A549 (cell line): ENCODE measurements at regions not wholly inside any gene's neighbourhood (a gene's known extent, or its start where the extent isn't known, plus 50 kb on each side); places are given as distances from the start of the nearest gene placed in this dataset.

Source experiments
- ATAC-seq, 2 experiments: fragments of 200-7000 bp in 1 of 2; fragments of >200 bp in 1 of 2; cut with Nextera tagmentation in 1 of 2; cut with Tn5 transposase in 1 of 2; 3 replicates each; pipeline versions ENCODE4 v1.8.0 to v1.9.1; 2018 to 2020; ENCODE audit warnings: mild to moderate bottlenecking in 1 of 2, moderate library complexity in 1 of 2
- CTCF ChIA-PET: fragments of 300-600 bp; sonication (Branson Sonifier 250); formaldehyde crosslinking; extraction: SDS; loops from one replicate; lab custom pipeline; 2021; ENCODE audit warnings: antibody characterized with exemption, inconsistent platforms; lab: Yijun Ruan, JAX
- POLR2A ChIA-PET: fragments of 350-600 bp; formaldehyde crosslinking; extraction: SDS; loops from one replicate; lab custom pipeline; 2021; ENCODE audit warnings: antibody characterized with exemption, inconsistent platforms; lab: Yijun Ruan, JAX
- DNase-seq, 2 experiments: peaks; one replicate each; pipeline versions ENCODE4 v3.0.0 to v3.0.0-alpha.2; 2011 to 2016; ENCODE audit warnings: low read depth in 1 of 2, low spot score in 1 of 2
- FAIRE-seq: peaks from 2 replicates; lab custom pipeline; 2011; peaks lifted over from hg19 to GRCh38; lab: Jason Lieb, UNC
- H3K27ac ChIP-seq, 2 experiments: fragments of >200 bp; sonication (Bioruptor Twin); formaldehyde crosslinking; 3 replicates each; pipeline ENCODE4 v1.5.1; 2016 to 2017
- H3K4me1 ChIP-seq: fragments of >200 bp; sonication (Bioruptor Twin); formaldehyde crosslinking; 3 replicates; pipeline ENCODE4 v1.6.1; 2016
- H3K4me2 ChIP-seq: fragments of >200 bp; sonication (Bioruptor Twin); formaldehyde crosslinking; 3 replicates; pipeline ENCODE4 v1.6.1; 2016
- H3K4me3 ChIP-seq: fragments of >200 bp; sonication (Bioruptor Twin); formaldehyde crosslinking; 3 replicates; pipeline ENCODE4 v1.5.1; 2016
- H3K9me3 ChIP-seq: fragments of >200 bp; sonication (Bioruptor Twin); formaldehyde crosslinking; 3 replicates; pipeline ENCODE4 v1.6.1; 2016
- BCL3 ChIP-seq: fragments of >200 bp; sonication (Bioruptor Twin); formaldehyde crosslinking; IDR thresholded peaks from 3 replicates; pipeline ENCODE4 v1.6.1; 2016
- CHD2 ChIP-seq: fragments of 150-350 bp; IDR thresholded peaks from 2 replicates; pipeline ENCODE4 v1.6.1; 2014; ENCODE audit warnings: low read length; ENCODE audit not compliant: partially characterized antibody
- EP300 ChIP-seq, 2 experiments: fragments of >200 bp; sonication (Bioruptor Twin); formaldehyde crosslinking; IDR thresholded peaks; 2 replicates in 1 of 2; 3 replicates in 1 of 2; pipeline ENCODE4 v1.6.1; 2016 to 2017
- ESRRA ChIP-seq: fragments of 150-350 bp; IDR thresholded peaks from 2 replicates; pipeline ENCODE4 v1.6.1; 2014; ENCODE audit warnings: mild to moderate bottlenecking, low read length, borderline replicate concordance
- FOSB ChIP-seq: fragments of 250-450 bp; sonication (Bioruptor Pico); IDR thresholded peaks from 2 replicates; pipeline ENCODE4 v1.5.0; 2020; ENCODE audit warnings: mild to moderate bottlenecking, moderate library complexity
- KDM5A ChIP-seq: fragments of 200-600 bp; sonication (generic); IDR thresholded peaks from 2 replicates; pipeline ENCODE4 v1.6.1; 2016; ENCODE audit warnings: antibody characterized with exemption, mild to moderate bottlenecking
- MYC ChIP-seq: IDR thresholded peaks from 2 replicates; pipeline ENCODE4 v1.6.1; 2012; ENCODE audit warnings: mild to moderate bottlenecking, inconsistent platforms, low read length, improper control_type of control experiment, borderline replicate concordance
- POLR2A ChIP-seq: IDR thresholded peaks from 2 replicates; pipeline ENCODE4 v1.6.1; 2012; ENCODE audit warnings: mild to moderate bottlenecking, low read length
- POLR2AphosphoS2 ChIP-seq: conservative IDR thresholded peaks from 2 replicates; pipeline ENCODE4 v1.6.1; 2012; ENCODE audit warnings: low read length, improper control_type of control experiment, inconsistent platforms
- RAD21 ChIP-seq, 2 experiments: fragments of >200 bp in 1 of 2; sonication (Bioruptor Twin) in 1 of 2; formaldehyde crosslinking in 1 of 2; IDR thresholded peaks in 1 of 2; conservative IDR thresholded peaks in 1 of 2; 2 replicates in 1 of 2; 3 replicates in 1 of 2; pipeline ENCODE4 v1.6.1; 2012 to 2018; ENCODE audit warnings: inconsistent platforms in 1 of 2
- REST ChIP-seq: fragments of 200-600 bp; sonication (generic); IDR thresholded peaks from 2 replicates; pipeline ENCODE4 v1.6.1; 2016; ENCODE audit warnings: antibody characterized with exemption, mild to moderate bottlenecking, moderate library complexity
- RNF2 ChIP-seq: fragments of 200-600 bp; sonication (generic); IDR thresholded peaks from 2 replicates; pipeline ENCODE4 v1.6.1; 2016; ENCODE audit warnings: low read depth, mild to moderate bottlenecking, antibody characterized with exemption, moderate library complexity, borderline replicate concordance
- ZNF302 ChIP-seq: fragments of 250-450 bp; sonication (Bioruptor Pico); IDR thresholded peaks from 2 replicates; pipeline ENCODE4 v1.9.0; 2021; ENCODE audit warnings: inconsistent platforms, mild to moderate bottlenecking, moderate library complexity
- ZSCAN20 ChIP-seq: fragments of 250-450 bp; sonication (Bioruptor Pico); IDR thresholded peaks from 2 replicates; pipeline ENCODE4 v1.8.0; 2022; ENCODE audit warnings: mild to moderate bottlenecking, moderate library complexity
- WGBS: methylation state at CpG from one replicate; pipeline ENCODE4 v1.1.6; 2017; ENCODE audit errors: missing lambda C conversion rate; 5-methylcytosine and 5-hydroxymethylcytosine counted together
- TF ChIP-seq, protein P1 (sequence below): fragments of 250-450 bp; sonication (Bioruptor Pico); IDR thresholded peaks from 2 replicates; pipeline ENCODE4 v1.5.0; 2021; ENCODE audit warnings: mild to moderate bottlenecking, moderate library complexity, borderline replicate concordance
- TF ChIP-seq, protein P2 (sequence below): fragments of 150-350 bp; IDR thresholded peaks from 2 replicates; pipeline ENCODE4 v1.6.1; 2014; ENCODE audit warnings: low read depth, mild to moderate bottlenecking, low read length
- TF ChIP-seq, protein P3 (sequence below): fragments of >200 bp; sonication (Bioruptor Twin); formaldehyde crosslinking; IDR thresholded peaks from 3 replicates; pipeline ENCODE4 v1.5.1; 2016

- TF ChIP-seq, protein P1, sequence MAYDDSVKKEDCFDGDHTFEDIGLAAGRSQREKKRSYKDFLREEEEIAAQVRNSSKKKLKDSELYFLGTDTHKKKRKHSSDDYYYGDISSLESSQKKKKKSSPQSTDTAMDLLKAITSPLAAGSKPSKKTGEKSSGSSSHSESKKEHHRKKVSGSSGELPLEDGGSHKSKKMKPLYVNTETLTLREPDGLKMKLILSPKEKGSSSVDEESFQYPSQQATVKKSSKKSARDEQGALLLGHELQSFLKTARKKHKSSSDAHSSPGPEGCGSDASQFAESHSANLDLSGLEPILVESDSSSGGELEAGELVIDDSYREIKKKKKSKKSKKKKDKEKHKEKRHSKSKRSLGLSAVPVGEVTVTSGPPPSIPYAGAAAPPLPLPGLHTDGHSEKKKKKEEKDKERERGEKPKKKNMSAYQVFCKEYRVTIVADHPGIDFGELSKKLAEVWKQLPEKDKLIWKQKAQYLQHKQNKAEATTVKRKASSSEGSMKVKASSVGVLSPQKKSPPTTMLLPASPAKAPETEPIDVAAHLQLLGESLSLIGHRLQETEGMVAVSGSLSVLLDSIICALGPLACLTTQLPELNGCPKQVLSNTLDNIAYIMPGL, result no peak
- no peak for TF ChIP-seq ESRRA
- no peak for TF ChIP-seq POLR2A
Observed at GRCh38 chr21:36257657-36258056, 62.3 kb upstream of the MORC3 start (continued).

- Histone ChIP-seq H3K4me2 (peak overlapping the region; percentile 72), H3K9me3 (no peaks in the 10 kb centered on the region), H3K27ac (peak overlapping the region; percentile 58 to 82; a peak in 5 of 6 replicates), H3K4me3 (peak overlapping the region; percentile 48)
- FAIRE-seq (no peak), ATAC-seq (peak; percentile 78 to 89), DNase-seq (peak; percentile 40 to 46)
- 39% methylated on average over 10 of the region's 10 CpGs for WGBS
- TF ChIP-seq BCL3 (no peak), FOSB (CRISPR knock-in tag) (no peak), POLR2AphosphoS2 (no peak), RNF2 (no peak), ZSCAN20 (CRISPR knock-in tag) (no peak), RAD21 (conservative IDR thresholded peaks at IDR 0.05 in 1 of 2, IDR thresholded peaks at IDR 0.05 in 1 of 2) (peak in 1 of 2 experiments; percentile 15; a peak in 2 of 5 replicates), ZNF302 (CRISPR knock-in tag) (no peak), EP300 (IDR thresholded peaks at IDR 0.05) (no peak), MYC (no peak), CHD2 (no peak), KDM5A (no peak), REST (no peak)
- TF ChIP-seq, protein P2, sequence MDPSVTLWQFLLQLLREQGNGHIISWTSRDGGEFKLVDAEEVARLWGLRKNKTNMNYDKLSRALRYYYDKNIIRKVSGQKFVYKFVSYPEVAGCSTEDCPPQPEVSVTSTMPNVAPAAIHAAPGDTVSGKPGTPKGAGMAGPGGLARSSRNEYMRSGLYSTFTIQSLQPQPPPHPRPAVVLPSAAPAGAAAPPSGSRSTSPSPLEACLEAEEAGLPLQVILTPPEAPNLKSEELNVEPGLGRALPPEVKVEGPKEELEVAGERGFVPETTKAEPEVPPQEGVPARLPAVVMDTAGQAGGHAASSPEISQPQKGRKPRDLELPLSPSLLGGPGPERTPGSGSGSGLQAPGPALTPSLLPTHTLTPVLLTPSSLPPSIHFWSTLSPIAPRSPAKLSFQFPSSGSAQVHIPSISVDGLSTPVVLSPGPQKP, result no peak
- TF ChIP-seq, protein P3, sequence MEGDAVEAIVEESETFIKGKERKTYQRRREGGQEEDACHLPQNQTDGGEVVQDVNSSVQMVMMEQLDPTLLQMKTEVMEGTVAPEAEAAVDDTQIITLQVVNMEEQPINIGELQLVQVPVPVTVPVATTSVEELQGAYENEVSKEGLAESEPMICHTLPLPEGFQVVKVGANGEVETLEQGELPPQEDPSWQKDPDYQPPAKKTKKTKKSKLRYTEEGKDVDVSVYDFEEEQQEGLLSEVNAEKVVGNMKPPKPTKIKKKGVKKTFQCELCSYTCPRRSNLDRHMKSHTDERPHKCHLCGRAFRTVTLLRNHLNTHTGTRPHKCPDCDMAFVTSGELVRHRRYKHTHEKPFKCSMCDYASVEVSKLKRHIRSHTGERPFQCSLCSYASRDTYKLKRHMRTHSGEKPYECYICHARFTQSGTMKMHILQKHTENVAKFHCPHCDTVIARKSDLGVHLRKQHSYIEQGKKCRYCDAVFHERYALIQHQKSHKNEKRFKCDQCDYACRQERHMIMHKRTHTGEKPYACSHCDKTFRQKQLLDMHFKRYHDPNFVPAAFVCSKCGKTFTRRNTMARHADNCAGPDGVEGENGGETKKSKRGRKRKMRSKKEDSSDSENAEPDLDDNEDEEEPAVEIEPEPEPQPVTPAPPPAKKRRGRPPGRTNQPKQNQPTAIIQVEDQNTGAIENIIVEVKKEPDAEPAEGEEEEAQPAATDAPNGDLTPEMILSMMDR, result peak; percentile 48
- TF ChIP-seq, all 56 proteins: peak for 2
- POLR2A ChIA-PET, result interaction anchor here (0.7 kb wide), 1 partner anchor 60 kb away, joined by 3 read pairs; the partner anchor contains the start of gene MORC3
- CTCF ChIA-PET, result interaction anchor here (0.6 to 2.1 kb wide), 11 partner anchors 9 to 85 kb away, joined by 3 to 9 read pairs (median 4); no protein-coding TSS in a partner anchor
- H3K4me1 ChIP-seq, result no peaks in the 10 kb centered on the region
Observed at GRCh38 chr21:36260030-36260787, 59.8 kb upstream of the MORC3 start.
